ENCODE measurements at regions not wholly inside any gene's neighbourhood (a gene's known extent, or its start where the extent isn't known, plus 50 kb on each side); places are given as distances from the start of the nearest gene placed in this dataset.

DNA sequence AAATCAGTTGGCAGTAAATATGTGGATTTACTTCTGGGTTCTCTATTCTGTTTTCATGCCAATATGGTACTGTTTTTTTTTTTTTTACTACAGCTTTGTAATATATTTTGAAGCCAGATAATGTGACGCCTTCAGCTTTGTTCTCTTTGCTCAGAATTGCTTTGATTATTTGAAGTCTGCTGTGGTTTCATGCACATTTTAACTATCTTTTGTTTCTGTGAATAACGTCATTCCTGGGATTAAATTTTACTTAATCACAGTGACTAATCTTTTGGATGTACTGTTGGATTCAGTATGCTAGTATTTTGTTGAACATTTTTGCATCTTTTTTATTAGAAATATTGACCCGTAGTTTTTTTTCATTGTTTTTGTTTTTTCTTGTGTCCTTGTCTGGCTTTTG, 576.5 kb downstream of the ZNF385D start (continued):
- TF ChIP-seq, protein P1, sequence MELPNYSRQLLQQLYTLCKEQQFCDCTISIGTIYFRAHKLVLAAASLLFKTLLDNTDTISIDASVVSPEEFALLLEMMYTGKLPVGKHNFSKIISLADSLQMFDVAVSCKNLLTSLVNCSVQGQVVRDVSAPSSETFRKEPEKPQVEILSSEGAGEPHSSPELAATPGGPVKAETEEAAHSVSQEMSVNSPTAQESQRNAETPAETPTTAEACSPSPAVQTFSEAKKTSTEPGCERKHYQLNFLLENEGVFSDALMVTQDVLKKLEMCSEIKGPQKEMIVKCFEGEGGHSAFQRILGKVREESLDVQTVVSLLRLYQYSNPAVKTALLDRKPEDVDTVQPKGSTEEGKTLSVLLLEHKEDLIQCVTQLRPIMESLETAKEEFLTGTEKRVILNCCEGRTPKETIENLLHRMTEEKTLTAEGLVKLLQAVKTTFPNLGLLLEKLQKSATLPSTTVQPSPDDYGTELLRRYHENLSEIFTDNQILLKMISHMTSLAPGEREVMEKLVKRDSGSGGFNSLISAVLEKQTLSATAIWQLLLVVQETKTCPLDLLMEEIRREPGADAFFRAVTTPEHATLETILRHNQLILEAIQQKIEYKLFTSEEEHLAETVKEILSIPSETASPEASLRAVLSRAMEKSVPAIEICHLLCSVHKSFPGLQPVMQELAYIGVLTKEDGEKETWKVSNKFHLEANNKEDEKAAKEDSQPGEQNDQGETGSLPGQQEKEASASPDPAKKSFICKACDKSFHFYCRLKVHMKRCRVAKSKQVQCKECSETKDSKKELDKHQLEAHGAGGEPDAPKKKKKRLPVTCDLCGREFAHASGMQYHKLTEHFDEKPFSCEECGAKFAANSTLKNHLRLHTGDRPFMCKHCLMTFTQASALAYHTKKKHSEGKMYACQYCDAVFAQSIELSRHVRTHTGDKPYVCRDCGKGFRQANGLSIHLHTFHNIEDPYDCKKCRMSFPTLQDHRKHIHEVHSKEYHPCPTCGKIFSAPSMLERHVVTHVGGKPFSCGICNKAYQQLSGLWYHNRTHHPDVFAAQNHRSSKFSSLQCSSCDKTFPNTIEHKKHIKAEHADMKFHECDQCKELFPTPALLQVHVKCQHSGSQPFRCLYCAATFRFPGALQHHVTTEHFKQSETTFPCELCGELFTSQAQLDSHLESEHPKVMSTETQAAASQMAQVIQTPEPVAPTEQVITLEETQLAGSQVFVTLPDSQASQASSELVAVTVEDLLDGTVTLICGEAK (IDR thresholded peaks at IDR 0.05; ENCODE audit: borderline replicate concordance) = no peak
- TF ChIP-seq SPI1 (IDR thresholded peaks at IDR 0.05; ENCODE audit: borderline replicate concordance, insufficient read depth, low read depth, low read length) (no peak), SMAD5 (IDR thresholded peaks at IDR 0.05; ENCODE audit: low read depth) (no peak), WRNIP1 (IDR thresholded peaks at IDR 0.05; ENCODE audit: borderline replicate concordance, low read depth, low read length) (no peak), NFYB (IDR thresholded peaks at IDR 0.05; ENCODE audit: insufficient read depth, low read depth, low read length) (no peak), BRCA1 (IDR thresholded peaks at IDR 0.05; ENCODE audit: low read depth, low read length) (no peak)

DNA sequence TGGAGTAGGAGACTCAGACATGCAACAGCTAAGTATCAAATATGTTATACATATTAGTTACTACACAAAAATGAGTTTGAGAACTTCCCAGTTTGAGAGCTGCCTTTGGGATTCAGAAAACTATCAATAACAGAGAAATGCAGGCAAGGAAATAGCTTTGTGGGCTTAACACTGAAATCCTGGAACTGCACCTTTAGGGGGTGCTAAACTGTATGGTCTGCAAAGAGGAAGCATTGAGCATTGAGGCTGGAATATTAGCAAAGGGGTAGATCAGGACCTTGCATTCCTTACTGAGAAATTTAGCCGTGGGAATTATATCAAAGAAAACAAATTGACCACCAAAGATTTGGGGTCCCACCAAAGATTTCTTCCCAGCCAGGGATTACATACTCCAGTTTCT, 580.0 kb downstream of the ZNF385D start:
- Histone ChIP-seq H2AFZ (ENCODE audit: control insufficient read depth, low read depth, low read length) (no peak overlapping the region), H3K79me2 (ENCODE audit: control insufficient read depth, insufficient read depth, low read length) (no peaks in the 10 kb centered on the region), H3K27ac (ENCODE audit: control insufficient read depth, insufficient read depth) (no peak overlapping the region), H3K9ac (ENCODE audit: control insufficient read depth, insufficient read depth, low read length) (no peak overlapping the region), H4K20me1 (ENCODE audit: control insufficient read depth, insufficient read depth) (no peaks in the 10 kb centered on the region), H3K4me2 (ENCODE audit: control insufficient read depth, insufficient read depth) (no peak overlapping the region), H3K4me1 (ENCODE audit: control insufficient read depth, insufficient read depth, low read length) (no peaks in the 10 kb centered on the region), H3K4me3 (no peak overlapping the region), H3K36me3 (ENCODE audit: control insufficient read depth in 2 of 2, insufficient read depth in 2 of 2, low read length in 1 of 2) (no peaks in the 10 kb centered on the region), H3K9me3 (replicated peaks; ENCODE audit: control insufficient read depth, insufficient read depth, low read length) (no peaks in the 10 kb centered on the region), H3K27me3 (replicated peaks in 1 of 2; ENCODE audit: control insufficient read depth in 2 of 2, insufficient read depth in 2 of 2, low read length in 1 of 2) (no peaks in the 10 kb centered on the region)
- RAD21 ChIA-PET (ENCODE audit: unreplicated experiment) = interaction anchor here (0.6 to 1.5 kb wide), 6 partner anchors 16 to 401 kb away, joined by 3 to 7 read pairs (median 3); no protein-coding TSS in a partner anchor
- no TSS peak for BruUV-seq (replicated peaks)
- TF ChIP-seq ASH2L (IDR thresholded peaks at IDR 0.05; ENCODE audit: borderline replicate concordance, low read depth) (no peak), CTCF (IDR thresholded peaks at IDR 0.05 in 2 of 3, conservative IDR thresholded peaks at IDR 0.05 in 1 of 3; ENCODE audit: control insufficient read depth in 2 of 3, extremely low read depth in 1 of 3, insufficient read depth in 1 of 3, low read depth in 3 of 3, low read length in 3 of 3) (peak; percentile 31 to 48 (median 43)), POU2F2 (IDR thresholded peaks at IDR 0.05; ENCODE audit: borderline replicate concordance, low read depth, low read length) (no peak), NR2C2 (IDR thresholded peaks at IDR 0.05; ENCODE audit: borderline replicate concordance, control insufficient read depth, insufficient read length, low read depth) (no peak), TCF3 (IDR thresholded peaks at IDR 0.05; ENCODE audit: borderline replicate concordance, insufficient read depth, low read depth, low read length) (no peak), IKZF2 (IDR thresholded peaks at IDR 0.05) (no peak)
- POLR2A ChIA-PET = no interaction called here
- intact Hi-C loops (cut with micrococcal nuclease; ENCODE audit: unreplicated experiment) (no loop called here), in situ Hi-C loops (cut with MboI) (no loop called here)
- 0% methylated on average over 1 of the region's 1 CpG for WGBS (ENCODE audit: insufficient coverage, insufficient replicate concordance, low lambda C conversion rate, missing lambda C conversion rate)
- FAIRE-seq (no peak), DNase-seq (ENCODE audit: low read depth, low spot score) (no peak), ATAC-seq (peak; percentile 71)
- CTCF ChIA-PET = interaction anchor here (0.6 to 4.0 kb wide), 14 partner anchors 10 to 379 kb away, joined by 3 to 23 read pairs (median 5); no protein-coding TSS in a partner anchor
- SMC1A ChIA-PET (ENCODE audit: uncharacterized antibody, unreplicated experiment) = interaction anchor here (0.8 to 2.4 kb wide), 5 partner anchors 15 to 313 kb away, joined by 3 to 9 read pairs (median 3); no protein-coding TSS in a partner anchor
